ENCODE measurements at regions not wholly inside any gene's neighbourhood (a gene's known extent, or its start where the extent isn't known, plus 50 kb on each side); places are given as distances from the start of the nearest gene placed in this dataset.

- Mint-ChIP-seq H3K4me1 (no peaks in the 10 kb centered on the region), H3K36me3 (no peaks in the 10 kb centered on the region), H3K9me3 (peaks cover 0 to 23% (median 14%) of the 10 kb centered on the region in 7 donors), H3K27me3 (ENCODE audit: low read depth in 3 of 3) (no peaks in the 10 kb centered on the region), H3K27ac (no peak overlapping the region), H3K4me3 (no peak overlapping the region)
- intact Hi-C loops (cut with micrococcal nuclease), result no loop called here
- H4K20me1 ChIP-seq (ENCODE audit: insufficient read depth, low read length), result no peaks in the 10 kb centered on the region
- no peaks in the 10 kb centered on the region for H3K79me2 ChIP-seq (ENCODE audit: insufficient read depth, low read length)
- no peak overlapping the region for H2AFZ ChIP-seq (ENCODE audit: insufficient read depth, low read depth, low read length, poor library complexity, severe bottlenecking)
- 100% methylated on average over 1 of the region's 2 CpGs for WGBS (ENCODE audit: insufficient coverage)
- no peak overlapping the region for H3K4me3 ChIP-seq (replicated peaks in 1 of 3; ENCODE audit: low read depth in 2 of 3, low read length in 3 of 3)
- no peak for DNase-seq
- no peak overlapping the region for H3K9ac ChIP-seq (ENCODE audit: insufficient read depth, low read length, poor library complexity, severe bottlenecking)
- no peak overlapping the region for H3K4me2 ChIP-seq (replicated peaks; ENCODE audit: extremely low read depth, low read length, poor library complexity, severe bottlenecking)
- H3K27ac ChIP-seq (ENCODE audit: low read depth in 1 of 2, low read length in 2 of 2), result no peak overlapping the region
- no peaks in the 10 kb centered on the region for H3K27me3 ChIP-seq (ENCODE audit: control insufficient read depth in 2 of 2, insufficient read depth in 2 of 2, low read length in 2 of 2)
- no peaks in the 10 kb centered on the region for H3K36me3 ChIP-seq (replicated peaks in 1 of 2; ENCODE audit: control insufficient read depth in 1 of 2, insufficient read depth in 2 of 2, low read length in 2 of 2)
- no peaks in the 10 kb centered on the region for H3K4me1 ChIP-seq (ENCODE audit: control insufficient read depth in 1 of 2, insufficient read depth in 2 of 2, low read length in 2 of 2)
- peaks cover 6 to 8% of the 10 kb centered on the region in 2 donors for H3K9me3 ChIP-seq (replicated peaks in 1 of 2; ENCODE audit: control insufficient read depth in 1 of 2, insufficient read depth in 1 of 2, low read length in 2 of 2)
- no peak for TF ChIP-seq CTCF (IDR thresholded peaks at IDR 0.05)
Measured at GRCh38 chr12:59858508-59859170, 262.8 kb downstream of the SLC16A7 start.

- intact Hi-C loops (cut with micrococcal nuclease), result no loop called here
- H3K4me3 ChIP-seq (replicated peaks in 1 of 3; ENCODE audit: low read depth in 2 of 3, low read length in 3 of 3), result no peak overlapping the region
- H3K36me3 ChIP-seq (replicated peaks in 1 of 2; ENCODE audit: control insufficient read depth in 1 of 2, insufficient read depth in 2 of 2, low read length in 2 of 2), result no peaks in the 10 kb centered on the region
Measured at GRCh38 chr12:59859171-59859510, 263.3 kb downstream of the SLC16A7 start.

More at GRCh38 chr12:59859171-59859510, 263.3 kb downstream of the SLC16A7 start:
- no peaks in the 10 kb centered on the region for H3K4me1 Mint-ChIP-seq
- H3K36me3 Mint-ChIP-seq, result no peaks in the 10 kb centered on the region
- DNase-seq, result no peak
- H4K20me1 ChIP-seq (ENCODE audit: insufficient read depth, low read length), result no peaks in the 10 kb centered on the region
- no CpG with 5 or more reads among the region's 1 CpG for WGBS (ENCODE audit: insufficient coverage)
- no peak overlapping the region for H3K9ac ChIP-seq (ENCODE audit: insufficient read depth, low read length, poor library complexity, severe bottlenecking)
- H3K9me3 Mint-ChIP-seq, result peaks cover 0 to 22% (median 14%) of the 10 kb centered on the region in 7 donors
- H3K4me3 Mint-ChIP-seq, result no peak overlapping the region
- no peaks in the 10 kb centered on the region for H3K27me3 ChIP-seq (ENCODE audit: control insufficient read depth in 2 of 2, insufficient read depth in 2 of 2, low read length in 2 of 2)
- peaks cover 6 to 8% of the 10 kb centered on the region in 2 donors for H3K9me3 ChIP-seq (replicated peaks in 1 of 2; ENCODE audit: control insufficient read depth in 1 of 2, insufficient read depth in 1 of 2, low read length in 2 of 2)
- H2AFZ ChIP-seq (ENCODE audit: insufficient read depth, low read depth, low read length, poor library complexity, severe bottlenecking), result no peak overlapping the region
- H3K27ac Mint-ChIP-seq, result no peak overlapping the region
- H3K27me3 Mint-ChIP-seq (ENCODE audit: low read depth in 3 of 3), result no peaks in the 10 kb centered on the region
- no peak overlapping the region for H3K27ac ChIP-seq (ENCODE audit: low read depth in 1 of 2, low read length in 2 of 2)
- no peaks in the 10 kb centered on the region for H3K79me2 ChIP-seq (ENCODE audit: insufficient read depth, low read length)
- H3K4me2 ChIP-seq (replicated peaks; ENCODE audit: extremely low read depth, low read length, poor library complexity, severe bottlenecking), result no peak overlapping the region
- H3K4me1 ChIP-seq (ENCODE audit: control insufficient read depth in 1 of 2, insufficient read depth in 2 of 2, low read length in 2 of 2), result no peaks in the 10 kb centered on the region
- TF ChIP-seq CTCF (IDR thresholded peaks at IDR 0.05), result no peak

Data from CD14-positive monocyte (primary cell).